HG03066 (cell line): ENCODE measurements at regions not wholly inside any gene's neighbourhood (a gene's known extent, or its start where the extent isn't known, plus 50 kb on each side); places are given as distances from the start of the nearest gene placed in this dataset.
"Not testable (repeated sequence)": the region's sequence is repeated elsewhere in the genome, so short reads cannot be mapped to it uniquely, and the experiment has no call there.

Experiments
- ATAC-seq: cut with Tn5 transposase; IDR thresholded peaks from one replicate; pipeline ENCODE4 v1.9.1; 2021; ENCODE audit warnings: low read depth; ENCODE audit not compliant: unreplicated experiment

DNA sequence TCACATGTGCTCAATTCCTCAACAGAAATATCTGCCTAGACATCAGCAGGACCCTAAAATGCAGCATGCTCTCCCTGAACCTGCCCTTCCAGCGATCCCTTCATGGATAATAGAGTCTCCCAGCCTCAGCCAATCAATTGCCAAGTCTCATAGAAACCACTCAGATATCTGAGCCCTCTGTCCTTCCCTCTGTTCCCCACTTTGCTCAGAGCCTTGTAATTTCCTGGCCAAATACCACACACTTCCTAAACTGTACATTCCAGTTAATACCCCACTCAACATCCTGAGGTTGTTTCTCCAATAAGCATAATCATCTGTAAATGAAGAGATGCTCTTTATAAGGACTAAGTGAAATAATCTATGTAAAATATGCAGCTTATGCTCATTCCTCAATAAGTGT, 59.3 kb upstream of the PTGFRN start:
- ATAC-seq = no peak

DNA sequence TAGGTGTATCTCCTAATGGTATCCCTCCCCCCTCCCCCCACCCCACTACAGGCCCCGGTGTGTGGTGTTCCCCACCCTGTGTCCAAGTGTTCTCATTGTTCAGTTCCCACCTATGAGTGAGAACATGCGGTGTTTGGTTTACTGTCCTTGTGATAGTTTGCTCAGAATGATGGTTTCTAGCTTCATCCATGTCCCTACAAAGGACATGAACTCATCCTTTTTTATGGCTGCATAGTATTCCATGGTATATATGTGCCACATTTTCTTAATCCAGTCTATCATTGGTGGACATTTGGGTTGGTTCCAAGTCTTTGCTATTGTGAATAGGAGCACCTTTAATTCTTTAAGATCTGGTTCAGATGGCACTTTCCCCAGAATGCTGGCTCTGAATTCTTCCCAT, 58.5 kb upstream of the PTGFRN start:
- not testable (repeated sequence) for ATAC-seq

DNA sequence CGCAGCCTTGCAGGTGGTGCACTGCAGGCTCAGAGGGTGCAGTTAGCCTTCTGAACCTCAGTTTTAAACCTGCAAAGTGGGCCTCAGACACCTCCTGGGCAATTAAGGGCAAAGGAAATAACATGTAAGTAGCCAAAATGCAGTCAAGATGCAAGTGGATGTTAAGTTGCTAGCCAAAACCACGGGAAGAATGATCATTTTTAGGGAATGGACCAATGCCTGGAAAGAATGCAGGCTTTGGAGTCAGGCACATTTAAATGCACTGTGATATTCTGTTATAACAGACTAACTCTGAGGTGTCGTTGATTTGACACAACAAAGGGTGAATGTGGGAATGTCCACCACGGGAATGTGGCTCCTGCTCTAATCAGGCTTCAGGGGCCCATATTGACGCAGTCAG, 57.9 kb upstream of the PTGFRN start:
- ATAC-seq = no peak

DNA sequence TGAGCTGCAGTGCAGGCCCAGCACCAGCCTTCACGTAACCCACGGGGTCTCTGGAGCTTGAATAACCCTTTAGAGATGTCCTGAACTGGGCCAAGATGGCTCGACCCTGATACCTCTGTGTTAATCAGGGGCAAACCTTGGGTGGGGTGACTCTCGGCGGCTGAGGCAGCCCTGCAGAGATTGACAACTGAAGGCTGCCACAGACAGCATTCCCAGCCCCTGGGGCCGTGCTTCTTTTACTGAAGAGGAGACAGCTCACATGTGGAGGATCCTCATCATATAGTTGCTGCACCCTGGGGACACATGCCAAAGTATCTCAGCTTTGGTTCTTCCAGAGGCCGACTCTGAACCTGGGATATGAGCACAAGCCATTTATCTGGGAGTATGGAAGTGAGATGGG, 57.3 kb upstream of the PTGFRN start:
- ATAC-seq = no peak

DNA sequence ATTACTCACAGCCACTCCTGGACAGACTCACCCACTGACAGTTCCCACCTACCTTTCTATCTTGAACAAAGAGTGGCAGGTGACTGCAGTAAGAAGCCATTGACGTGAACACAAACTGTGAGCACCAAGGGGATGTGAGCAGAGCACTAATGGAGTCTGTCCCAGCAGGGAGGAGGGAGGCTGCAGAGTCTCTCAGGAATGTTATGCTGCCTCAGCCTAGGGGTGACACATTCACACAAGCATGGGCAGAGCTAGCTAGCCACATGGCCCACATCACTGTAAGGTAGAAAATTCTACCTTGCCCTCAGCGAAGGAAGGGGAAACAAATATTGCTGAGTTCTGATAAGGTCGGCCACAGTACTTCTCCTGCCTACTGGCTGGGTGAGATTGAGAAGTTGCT, 56.8 kb upstream of the PTGFRN start:
- ATAC-seq = no peak

DNA sequence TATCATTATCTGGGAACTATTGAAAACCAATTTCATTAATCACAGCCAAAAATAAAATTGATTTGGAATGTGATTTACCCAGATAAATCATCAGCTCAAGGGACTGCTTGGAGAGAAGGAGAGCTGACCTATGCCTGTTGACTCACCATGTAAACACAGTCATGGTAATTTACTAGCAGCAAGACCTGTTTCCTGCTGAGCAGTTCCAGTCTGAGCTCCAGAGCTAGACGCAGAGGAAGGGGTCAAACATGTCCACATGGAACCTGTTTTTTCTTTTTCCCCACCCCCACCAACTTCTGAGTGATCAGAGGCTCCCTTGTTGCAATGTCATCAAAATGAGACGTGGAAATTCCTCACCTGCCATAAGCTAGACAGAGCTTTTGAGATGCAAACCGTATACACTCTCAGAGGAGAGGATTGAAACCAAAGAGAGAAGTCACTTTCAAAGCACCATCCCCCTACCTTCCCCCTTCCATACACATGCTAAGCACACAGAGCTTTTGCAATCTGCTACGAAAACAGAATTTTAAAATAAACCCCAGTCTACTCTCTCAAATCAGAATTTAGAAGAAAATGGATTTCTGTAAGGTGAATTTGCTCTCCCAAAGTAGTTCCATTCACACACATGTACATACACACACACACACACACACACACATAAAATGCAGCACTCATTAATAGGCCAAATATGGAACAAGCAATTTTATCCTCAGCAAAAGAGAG, 55.9 kb upstream of the PTGFRN start:
- no peak for ATAC-seq

DNA sequence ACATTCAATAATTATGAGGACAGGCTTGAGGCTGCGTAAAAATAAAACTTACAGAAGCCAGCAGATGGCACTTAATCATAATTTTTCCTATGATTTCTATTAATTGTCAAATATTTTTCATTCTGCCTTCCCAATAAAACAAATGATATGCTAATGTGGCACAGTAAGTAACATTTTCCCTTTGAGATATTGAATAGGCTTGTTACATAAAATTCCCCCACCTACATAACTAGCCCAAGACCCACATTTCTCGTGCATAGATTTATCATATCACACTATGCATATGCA, 55.4 kb upstream of the PTGFRN start:
- no peak for ATAC-seq

DNA sequence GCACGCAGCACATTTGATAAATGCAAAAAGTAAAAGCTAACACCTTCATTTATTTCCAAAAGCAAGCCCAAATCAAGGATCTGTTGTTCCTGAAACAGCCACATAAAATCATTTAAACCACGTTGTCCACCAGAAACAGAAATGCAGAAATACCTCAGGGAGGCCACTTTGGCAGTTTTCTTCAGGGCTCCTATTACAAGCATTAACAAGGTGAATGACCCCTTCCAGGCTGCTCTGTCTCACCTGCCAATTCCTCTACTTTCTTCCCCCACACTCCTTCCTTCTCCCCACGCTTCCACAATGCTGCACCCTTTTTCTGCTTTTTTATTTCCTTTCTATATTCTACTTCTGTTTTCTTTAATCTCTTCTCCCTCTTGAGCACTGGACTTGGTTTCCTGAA, 55.0 kb upstream of the PTGFRN start:
- ATAC-seq = no peak

DNA sequence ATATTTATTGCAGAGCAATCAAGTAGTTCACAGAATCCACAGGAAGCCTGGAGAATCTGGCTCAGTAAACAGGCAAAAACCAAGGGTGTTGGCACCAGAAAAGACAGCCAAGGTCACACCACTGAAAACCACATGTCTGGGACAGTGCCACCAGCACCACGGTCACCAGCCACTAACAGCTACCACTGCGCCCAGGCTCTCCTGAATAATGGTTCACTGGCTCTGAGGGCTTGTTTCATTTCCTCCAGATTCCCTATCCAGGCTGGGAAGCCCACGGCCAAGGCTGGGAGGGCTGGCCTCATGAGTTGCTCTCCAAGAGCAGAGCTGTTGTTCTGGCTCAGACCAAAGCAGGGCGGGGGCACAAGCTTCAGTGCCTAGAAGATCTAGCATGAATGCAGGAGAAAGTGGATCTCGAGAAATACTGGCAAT, 54.5 kb upstream of the PTGFRN start:
- no peak for ATAC-seq

DNA sequence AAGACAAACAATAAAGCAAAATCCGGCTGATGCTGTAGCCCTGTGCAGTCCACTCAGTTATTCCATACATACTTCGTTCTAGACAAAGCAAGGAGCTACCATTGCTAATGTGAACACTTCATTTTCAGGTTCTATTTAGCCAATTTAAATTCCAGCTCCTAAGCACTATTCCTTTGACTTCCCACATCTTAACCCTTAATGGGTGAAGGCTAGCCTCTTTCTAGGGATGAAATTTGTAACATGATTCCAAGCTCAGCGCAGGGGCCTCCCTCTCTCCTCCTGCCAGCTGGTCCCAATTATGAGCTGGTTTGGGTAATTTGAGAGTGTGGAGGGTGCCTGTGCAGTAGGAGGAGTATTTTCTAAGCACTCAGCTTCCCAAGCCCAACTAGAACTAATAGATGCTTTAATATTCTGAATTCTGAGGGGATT, 53.9 kb upstream of the PTGFRN start:
- ATAC-seq = no peak

DNA sequence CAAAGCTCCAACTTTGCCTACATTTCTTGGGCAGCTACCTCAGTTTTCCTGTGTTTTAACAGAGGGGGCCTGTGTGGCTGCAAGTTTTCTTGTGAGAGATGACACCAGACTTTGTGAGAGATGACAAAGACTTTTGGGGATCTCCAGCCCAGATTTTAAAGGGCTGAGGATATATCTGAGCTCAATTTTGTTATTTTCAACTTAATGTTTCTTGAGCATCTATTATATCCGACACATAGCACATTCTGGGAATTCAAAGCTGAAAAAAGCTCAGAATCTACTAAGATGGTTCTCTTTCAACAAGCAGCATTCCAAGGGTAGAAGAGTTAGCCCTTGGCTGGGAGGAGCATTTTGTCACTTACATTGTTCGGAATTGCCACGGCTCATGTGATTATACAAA, 53.4 kb upstream of the PTGFRN start:
- ATAC-seq = no peak

DNA sequence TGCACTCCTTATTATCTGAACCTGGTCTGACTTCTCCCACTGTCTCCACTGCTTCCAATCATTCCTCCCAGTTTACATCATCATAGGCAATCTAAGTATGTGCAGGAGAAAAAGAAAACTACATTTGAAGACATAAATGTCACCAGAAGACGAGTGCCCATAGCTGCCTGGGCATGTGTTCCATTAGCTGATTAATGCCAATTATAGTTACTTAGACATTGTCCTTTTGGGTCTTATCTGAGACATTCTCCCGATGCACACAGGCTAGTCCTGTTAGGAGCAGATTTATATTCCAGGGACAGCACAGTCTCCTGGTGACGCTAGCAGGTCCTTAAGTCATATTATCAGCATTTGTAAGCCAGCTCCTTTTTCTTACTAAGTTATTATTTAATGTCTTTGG, 52.6 kb upstream of the PTGFRN start:
- no peak for ATAC-seq
